Caco-2 (cell line): ENCODE measurements at regions not wholly inside any gene's neighbourhood (a gene's known extent, or its start where the extent isn't known, plus 50 kb on each side); places are given as distances from the start of the nearest gene placed in this dataset.
"Not testable (repeated sequence)": the region's sequence is repeated elsewhere in the genome, so short reads cannot be mapped to it uniquely, and the experiment has no call there.

ENCODE experiments used
- BruUV-seq: library from RNA; stranded (reverse); fragments of 400-500 nt; replicated peaks from 2 replicates; lab custom pipeline; 2021; lab: Mats Ljungman, UMichigan
- CTCF ChIA-PET: fragments of 300-600 bp; sonication (Branson Sonifier 250); formaldehyde crosslinking; loops from one replicate; lab custom pipeline; 2022; ENCODE audit warnings: antibody characterized with exemption; lab: Charles Lee
- POLR2A ChIA-PET: fragments of 300-600 bp; sonication (Branson Sonifier 250); formaldehyde crosslinking; loops from one replicate; lab custom pipeline; 2022; ENCODE audit warnings: antibody characterized with exemption; lab: Charles Lee
- DNase-seq, 2 experiments: peaks; one replicate each; pipeline versions ENCODE4 v3.0.0 to v3.0.0-alpha.2; 2020 to 2022
- H3K27me3 ChIP-seq: replicated peaks from 2 replicates; pipeline ENCODE4 v1.6.0; 2011; ENCODE audit warnings: low read length; ENCODE audit not compliant: control insufficient read depth, insufficient read depth
- H3K36me3 ChIP-seq: 2 replicates; pipeline ENCODE4 v1.5.1; 2011; ENCODE audit warnings: low read length; ENCODE audit not compliant: control insufficient read depth, insufficient read depth
- H3K4me1 ChIP-seq: fragments of 250-450 bp; sonication (Bioruptor Pico); 2 replicates; pipeline ENCODE4 v1.5.1; 2020; ENCODE audit warnings: mild to moderate bottlenecking
- H3K4me3 ChIP-seq: 2 replicates; pipeline ENCODE4 v1.5.1; 2011; ENCODE audit warnings: low read depth, mild to moderate bottlenecking, control low read depth, low read length
- H3K9me3 ChIP-seq: fragments of 250-450 bp; sonication (Bioruptor Pico); 2 replicates; pipeline ENCODE4 v1.5.1; 2020; ENCODE audit warnings: mild to moderate bottlenecking, moderate library complexity
- H3K27ac Mint-ChIP-seq: one replicate; pipeline ENCODE4 v1.8.0; 2022; ENCODE audit warnings: mixed read lengths; ENCODE audit not compliant: unreplicated experiment
- H3K27me3 Mint-ChIP-seq: one replicate; pipeline ENCODE4 v1.8.0; 2022; ENCODE audit warnings: mixed read lengths; ENCODE audit not compliant: insufficient read depth, unreplicated experiment
- H3K36me3 Mint-ChIP-seq: one replicate; pipeline ENCODE4 v1.8.0; 2022; ENCODE audit warnings: mild to moderate bottlenecking, mixed read lengths; ENCODE audit not compliant: insufficient read depth, unreplicated experiment
- H3K4me1 Mint-ChIP-seq: one replicate; pipeline ENCODE4 v1.8.0; 2022; ENCODE audit warnings: low read depth, mixed read lengths; ENCODE audit not compliant: unreplicated experiment
- H3K4me3 Mint-ChIP-seq: one replicate; pipeline ENCODE4 v1.8.0; 2022; ENCODE audit warnings: mild to moderate bottlenecking, moderate library complexity, mixed read lengths; ENCODE audit not compliant: unreplicated experiment
- H3K9me3 Mint-ChIP-seq: one replicate; pipeline ENCODE4 v1.8.0; 2022; ENCODE audit warnings: mixed read lengths; ENCODE audit not compliant: unreplicated experiment
- CTCF ChIP-seq, 2 experiments: fragments of 200-600 bp in 1 of 2; IDR thresholded peaks; 1 replicate in 1 of 2; 2 replicates in 1 of 2; pipeline versions ENCODE4 v1.5.1 to v1.8.0; 2011 to 2022; ENCODE audit warnings: antibody characterized with exemption in 1 of 2, control low read depth in 1 of 2, inconsistent platforms in 1 of 2, low read depth in 1 of 2, low read length in 1 of 2, mild to moderate bottlenecking in 1 of 2, moderate library complexity in 1 of 2; ENCODE audit not compliant: insufficient read depth in 1 of 2, severe bottlenecking in 1 of 2, unreplicated experiment in 1 of 2
- intact Hi-C: fragments of 100-400 bp; cut with micrococcal nuclease; formaldehyde crosslinking; loops from one replicate; pipeline ENCODE4 v1.10.0; 2022; ENCODE audit not compliant: unreplicated experiment

- peaks cover 4% of the 10 kb centered on the region for H3K9me3 Mint-ChIP-seq
- Histone ChIP-seq H3K27me3 (no peaks in the 10 kb centered on the region), H3K9me3 (no peaks in the 10 kb centered on the region), H3K36me3 (no peaks in the 10 kb centered on the region), H3K4me1 (no peaks in the 10 kb centered on the region), H3K4me3 (no peak overlapping the region)
- DNase-seq, result no peak
- H3K4me3 Mint-ChIP-seq, result no peak overlapping the region
- no peak overlapping the region for H3K27ac Mint-ChIP-seq
- ChIA-PET POLR2A (no interaction called here), CTCF (no interaction called here)
- no peaks in the 10 kb centered on the region for H3K4me1 Mint-ChIP-seq
- H3K27me3 Mint-ChIP-seq, result no peaks in the 10 kb centered on the region
- intact Hi-C loops, result no loop called here
- no peaks in the 10 kb centered on the region for H3K36me3 Mint-ChIP-seq
- no peak for TF ChIP-seq CTCF (IDR thresholded peaks at IDR 0.05; ENCODE audit: insufficient read depth in 1 of 2, low read depth in 1 of 2, low read length in 1 of 2, severe bottlenecking in 1 of 2, unreplicated experiment in 1 of 2)
- BruUV-seq, result no TSS peak
Measured at GRCh38 chr2:236644067-236644466, 74.4 kb downstream of the ACKR3 start.

- Histone ChIP-seq H3K9me3 (no peaks in the 10 kb centered on the region), H3K4me3 (no peak overlapping the region), H3K36me3 (no peaks in the 10 kb centered on the region), H3K27me3 (no peaks in the 10 kb centered on the region), H3K4me1 (no peaks in the 10 kb centered on the region)
- no TSS peak for BruUV-seq
- Mint-ChIP-seq H3K27me3 (no peaks in the 10 kb centered on the region), H3K9me3 (no peaks in the 10 kb centered on the region), H3K4me3 (no peak overlapping the region), H3K36me3 (no peaks in the 10 kb centered on the region), H3K4me1 (no peaks in the 10 kb centered on the region), H3K27ac (no peak overlapping the region)
- no peak for TF ChIP-seq CTCF (IDR thresholded peaks at IDR 0.05; ENCODE audit: insufficient read depth in 1 of 2, low read depth in 1 of 2, low read length in 1 of 2, severe bottlenecking in 1 of 2, unreplicated experiment in 1 of 2)
- ChIA-PET CTCF (no interaction called here), POLR2A (no interaction called here)
- intact Hi-C loops, result no loop called here
- DNase-seq, result no peak
Measured at GRCh38 chr2:236644502-236644911, 74.9 kb downstream of the ACKR3 start.

GRCh38 chr2:236645141-236645540, 75.5 kb downstream of the ACKR3 start:
- POLR2A ChIA-PET, H3K9me3 Mint-ChIP-seq, H3K9me3 ChIP-seq, H3K36me3 ChIP-seq, intact Hi-C loops, CTCF ChIA-PET, H3K4me1 Mint-ChIP-seq, H3K4me1 ChIP-seq, H3K4me3 ChIP-seq, DNase-seq, H3K27me3 ChIP-seq, H3K27ac Mint-ChIP-seq, H3K36me3 Mint-ChIP-seq, H3K4me3 Mint-ChIP-seq, H3K27me3 Mint-ChIP-seq, BruUV-seq: not testable (repeated sequence)

- Mint-ChIP-seq H3K27me3 (no peaks in the 10 kb centered on the region), H3K27ac (no peak overlapping the region), H3K36me3 (no peaks in the 10 kb centered on the region), H3K4me3 (no peak overlapping the region), H3K9me3 (no peaks in the 10 kb centered on the region), H3K4me1 (no peaks in the 10 kb centered on the region)
- intact Hi-C loops, result no loop called here
- H3K9me3 ChIP-seq, result no peaks in the 10 kb centered on the region
- POLR2A ChIA-PET, result no interaction called here
- BruUV-seq, result no TSS peak
- CTCF ChIA-PET, result no interaction called here
- DNase-seq, result no peak
- no peaks in the 10 kb centered on the region for H3K4me1 ChIP-seq
- no peak overlapping the region for H3K4me3 ChIP-seq
- H3K27me3 ChIP-seq, result no peaks in the 10 kb centered on the region
- TF ChIP-seq CTCF (IDR thresholded peaks at IDR 0.05; ENCODE audit: insufficient read depth in 1 of 2, low read depth in 1 of 2, low read length in 1 of 2, severe bottlenecking in 1 of 2, unreplicated experiment in 1 of 2), result no peak
- no peaks in the 10 kb centered on the region for H3K36me3 ChIP-seq
Measured at GRCh38 chr2:236646441-236646840, 76.8 kb downstream of the ACKR3 start.
